LNCaP clone FGC (cell line): ENCODE measurements at regions not wholly inside any gene's neighbourhood (a gene's known extent, or its start where the extent isn't known, plus 50 kb on each side); places are given as distances from the start of the nearest gene placed in this dataset.

Experiments used
- DNase-seq: peaks from one replicate; pipeline ENCODE4 v3.0.0-alpha.2; 2011; ENCODE audit warnings: low read depth
- H3K4me3 ChIP-seq: 2 replicates; pipeline ENCODE4 v1.5.1; 2011; ENCODE audit warnings: mild to moderate bottlenecking, low read depth, low read length, control low read depth
- TF ChIP-seq, protein P1 (sequence below): IDR thresholded peaks from 2 replicates; pipeline ENCODE4 v1.5.1; 2012; ENCODE audit warnings: mild to moderate bottlenecking; ENCODE audit not compliant: control insufficient read depth, insufficient read depth; ENCODE audit errors: extremely low read depth

DNA sequence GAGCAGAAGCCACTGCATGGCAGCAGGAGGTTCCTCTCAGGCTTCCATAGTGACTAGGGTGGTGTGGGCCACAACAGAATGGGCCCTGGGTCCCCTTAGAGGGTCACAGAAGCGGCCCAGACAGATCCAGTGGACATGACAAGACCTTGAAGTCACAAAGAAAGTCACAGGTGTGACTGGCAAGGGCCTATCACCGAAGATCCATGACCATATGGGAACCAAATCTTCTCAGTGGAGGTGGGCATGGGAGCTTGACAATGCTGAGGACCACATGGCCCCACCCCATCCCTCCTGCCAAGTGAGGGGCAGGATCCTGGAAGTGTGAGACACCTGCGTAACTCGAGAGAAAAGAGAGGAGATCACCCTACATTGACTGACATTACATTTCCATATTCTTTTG, 332.4 kb downstream of the MSX2 start:
- no peak overlapping the region for H3K4me3 ChIP-seq
- TF ChIP-seq, protein P1, sequence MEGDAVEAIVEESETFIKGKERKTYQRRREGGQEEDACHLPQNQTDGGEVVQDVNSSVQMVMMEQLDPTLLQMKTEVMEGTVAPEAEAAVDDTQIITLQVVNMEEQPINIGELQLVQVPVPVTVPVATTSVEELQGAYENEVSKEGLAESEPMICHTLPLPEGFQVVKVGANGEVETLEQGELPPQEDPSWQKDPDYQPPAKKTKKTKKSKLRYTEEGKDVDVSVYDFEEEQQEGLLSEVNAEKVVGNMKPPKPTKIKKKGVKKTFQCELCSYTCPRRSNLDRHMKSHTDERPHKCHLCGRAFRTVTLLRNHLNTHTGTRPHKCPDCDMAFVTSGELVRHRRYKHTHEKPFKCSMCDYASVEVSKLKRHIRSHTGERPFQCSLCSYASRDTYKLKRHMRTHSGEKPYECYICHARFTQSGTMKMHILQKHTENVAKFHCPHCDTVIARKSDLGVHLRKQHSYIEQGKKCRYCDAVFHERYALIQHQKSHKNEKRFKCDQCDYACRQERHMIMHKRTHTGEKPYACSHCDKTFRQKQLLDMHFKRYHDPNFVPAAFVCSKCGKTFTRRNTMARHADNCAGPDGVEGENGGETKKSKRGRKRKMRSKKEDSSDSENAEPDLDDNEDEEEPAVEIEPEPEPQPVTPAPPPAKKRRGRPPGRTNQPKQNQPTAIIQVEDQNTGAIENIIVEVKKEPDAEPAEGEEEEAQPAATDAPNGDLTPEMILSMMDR = no peak
- DNase-seq = no peak

- DNase-seq = no peak
- H3K4me3 ChIP-seq = no peak overlapping the region
- TF ChIP-seq, protein P1 = no peak
Observed at GRCh38 chr5:175054243-175054642, 329.9 kb downstream of the MSX2 start.

DNA sequence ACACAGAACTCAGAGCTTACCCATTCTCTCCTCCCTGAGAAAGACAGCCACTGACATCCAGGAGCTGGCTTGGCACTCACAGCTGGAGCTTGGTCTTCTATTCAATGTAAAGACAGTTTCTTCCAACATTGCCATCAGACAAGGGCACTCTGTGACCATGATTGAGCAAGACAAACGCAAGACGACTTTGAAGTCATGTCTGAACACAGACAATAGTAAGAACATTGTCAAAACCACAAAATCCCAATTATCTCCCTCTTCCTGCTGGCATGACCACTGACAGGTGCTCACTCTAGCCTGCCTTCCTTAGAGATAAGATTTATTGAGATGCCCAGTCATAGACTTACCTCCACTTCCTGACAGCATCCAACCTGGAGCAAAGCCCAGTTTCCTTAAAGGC, 328.0 kb downstream of the MSX2 start:
- no peak for DNase-seq
- TF ChIP-seq, protein P1 = no peak
- no peak overlapping the region for H3K4me3 ChIP-seq

GRCh38 chr5:175047048-175047447, 322.7 kb downstream of the MSX2 start:
- H3K4me3 ChIP-seq = no peak overlapping the region
- DNase-seq = no peak
- TF ChIP-seq, protein P1 = no peak

- H3K4me3 ChIP-seq = no peak overlapping the region
- TF ChIP-seq, protein P1 = no peak
- no peak for DNase-seq
Observed at GRCh38 chr5:175045820-175046219, 321.4 kb downstream of the MSX2 start.

DNA sequence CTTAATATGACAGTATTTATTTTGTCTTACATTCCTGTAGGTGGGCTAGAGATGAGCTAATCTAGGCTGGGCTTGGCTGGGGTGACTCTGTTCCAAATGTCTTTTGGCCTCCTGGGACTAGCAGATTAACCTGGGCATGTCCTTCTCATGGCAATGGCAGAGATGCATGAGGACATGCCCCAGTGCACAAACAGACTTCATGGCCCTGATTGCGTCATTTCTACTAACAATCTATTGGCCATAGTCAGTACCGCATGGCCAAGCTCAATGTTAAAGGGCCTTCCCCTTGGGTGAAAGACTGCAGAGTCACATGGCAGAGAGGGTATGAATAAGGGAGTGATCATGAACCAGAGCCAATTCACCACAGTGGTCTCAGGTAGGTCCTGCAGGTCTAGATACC, 313.4 kb downstream of the MSX2 start:
- TF ChIP-seq, protein P1 = no peak
- no peak for DNase-seq
- H3K4me3 ChIP-seq = no peak overlapping the region

DNA sequence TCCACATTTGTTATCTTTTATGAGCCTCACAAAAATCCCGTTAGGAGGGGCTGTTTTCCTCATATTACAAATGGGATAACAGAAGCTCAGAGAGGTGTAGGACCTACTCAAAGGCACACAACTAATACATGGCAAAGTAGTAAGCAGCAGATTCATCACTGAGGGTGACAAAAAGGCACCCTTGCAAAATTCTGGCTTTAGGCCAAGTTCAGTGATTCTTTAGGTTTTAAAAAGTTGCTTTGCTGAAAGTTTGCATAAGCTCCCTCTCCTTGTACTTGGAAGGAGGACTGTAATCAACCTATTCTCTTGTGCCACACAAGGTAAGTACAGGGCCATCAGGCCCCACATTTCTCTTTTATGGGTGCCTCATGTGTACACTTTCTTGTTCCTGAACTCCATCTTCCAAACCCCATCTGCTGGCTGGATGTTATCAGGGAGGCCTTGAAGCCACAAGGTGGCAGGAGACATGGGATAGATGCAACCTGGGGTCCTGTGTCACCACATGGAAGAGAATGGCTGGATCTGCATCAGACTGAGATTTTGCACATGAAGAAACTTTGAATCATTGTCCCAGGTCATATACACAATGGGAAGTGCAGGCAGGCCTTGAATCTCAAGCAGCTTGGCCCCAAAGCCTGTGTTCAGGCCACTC, 311.6 kb downstream of the MSX2 start:
- H3K4me3 ChIP-seq = no peak overlapping the region

More for the DNA sequence above, 311.6 kb downstream of the MSX2 start:
- TF ChIP-seq, protein P1 = no peak
- no peak for DNase-seq
